ENCODE measurements at regions not wholly inside any gene's neighbourhood (a gene's known extent, or its start where the extent isn't known, plus 50 kb on each side); places are given as distances from the start of the nearest gene placed in this dataset.

GRCh38 chr19:16000024-16000663 lies 51.3 kb downstream of the OR10H4 start:
- H3K18ac ChIP-seq (ENCODE audit: low read length) = no peak overlapping the region
- peaks cover 33% of the 10 kb centered on the region for H3K9me3 ChIP-seq (ENCODE audit: insufficient read depth, low read depth, low read length)
- H2AFZ ChIP-seq (ENCODE audit: insufficient read depth, low read length, poor library complexity) = no peak overlapping the region
- no peak overlapping the region for H4K8ac ChIP-seq (ENCODE audit: low read depth, low read length)
- DNase-seq = no peak
- H3K14ac ChIP-seq (ENCODE audit: low read length) = no peak overlapping the region
- no peak overlapping the region for H4K91ac ChIP-seq (ENCODE audit: low read depth, low read length)
- no peak overlapping the region for H3K23ac ChIP-seq (ENCODE audit: low read length)
- H3K4me1 ChIP-seq (ENCODE audit: control insufficient read depth in 1 of 2, insufficient read depth in 2 of 2, low read length in 2 of 2) = no peaks in the 10 kb centered on the region
- no peak overlapping the region for H3K4ac ChIP-seq (ENCODE audit: low read depth, low read length)
- H3K79me2 ChIP-seq (ENCODE audit: control insufficient read depth, insufficient read depth, low read length, poor library complexity) = no peaks in the 10 kb centered on the region
- H3K4me3 ChIP-seq (ENCODE audit: low read depth, low read length) = no peak overlapping the region
- no peak overlapping the region for H2BK120ac ChIP-seq (ENCODE audit: insufficient read depth, low read length, poor library complexity)
- H2BK12ac ChIP-seq (ENCODE audit: low read length) = no peak overlapping the region
- H3K27ac ChIP-seq (ENCODE audit: low read depth, low read length) = no peak overlapping the region
- H2AK5ac ChIP-seq (ENCODE audit: low read length) = no peak overlapping the region
- H3K27me3 ChIP-seq (ENCODE audit: insufficient read depth, low read length) = peaks cover 2% of the 10 kb centered on the region
- WGBS (ENCODE audit: extremely low coverage, insufficient coverage, insufficient read length) = no CpG with 5 or more reads among the region's 10 CpGs
- no peaks in the 10 kb centered on the region for H3K36me3 ChIP-seq (ENCODE audit: control insufficient read depth in 1 of 2, insufficient read depth in 2 of 2, low read length in 2 of 2)
- H2BK5ac ChIP-seq (ENCODE audit: low read depth, low read length, poor library complexity) = no peak overlapping the region
- no peak overlapping the region for H3K9ac ChIP-seq (ENCODE audit: low read length)
- H3K79me1 ChIP-seq (ENCODE audit: low read length) = no peaks in the 10 kb centered on the region
- no peak overlapping the region for H4K12ac ChIP-seq (ENCODE audit: low read depth, low read length)
- no peak overlapping the region for H3K4me2 ChIP-seq (ENCODE audit: low read length)

DNA sequence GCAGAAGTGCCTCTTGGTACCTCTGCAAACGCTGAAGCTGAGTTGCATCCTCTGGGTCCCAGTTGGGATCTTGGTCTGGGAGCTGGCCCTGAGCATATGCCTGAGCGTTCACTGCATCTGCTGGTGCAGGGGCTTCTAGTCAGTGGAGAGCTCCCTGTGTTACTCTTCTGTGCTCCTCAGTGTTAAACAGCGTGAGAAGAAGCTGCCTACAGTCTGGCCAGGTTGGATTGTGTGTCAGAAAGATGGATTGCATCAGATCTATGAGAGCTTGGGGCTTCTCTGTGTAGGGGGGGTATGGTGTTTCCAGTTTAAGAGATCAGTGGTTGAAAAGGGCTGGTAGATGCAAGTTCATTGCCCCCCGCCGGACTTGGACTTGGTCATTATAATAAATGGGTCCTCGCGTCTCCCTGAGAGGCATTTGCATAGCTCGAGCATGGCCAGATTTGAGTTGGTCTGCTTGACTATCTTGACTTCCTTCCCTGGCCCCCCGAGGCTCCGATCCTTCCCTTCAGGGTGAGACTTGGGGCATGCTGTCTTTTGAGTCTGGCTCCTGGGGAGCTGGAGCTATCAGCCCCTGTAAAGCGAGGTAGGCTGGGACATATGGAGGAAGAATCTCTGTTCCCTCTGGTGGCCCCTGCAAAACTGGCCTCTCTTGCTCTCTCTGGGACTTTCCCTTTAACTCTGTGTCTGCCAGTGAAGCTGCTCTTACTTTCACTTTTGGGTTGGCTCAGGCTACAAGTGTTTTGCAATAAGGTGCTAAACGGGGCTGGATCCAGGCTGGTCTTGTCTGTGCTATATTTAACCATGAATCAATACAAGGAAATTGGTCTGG lies 52.9 kb downstream of the OR10H4 start:
- no peaks in the 10 kb centered on the region for H3K79me2 ChIP-seq (ENCODE audit: control insufficient read depth, insufficient read depth, low read length, poor library complexity)
- H3K23ac ChIP-seq (ENCODE audit: low read length) = no peak overlapping the region
- no peak overlapping the region for H2AK5ac ChIP-seq (ENCODE audit: low read length)
- peaks cover 2% of the 10 kb centered on the region for H3K27me3 ChIP-seq (ENCODE audit: insufficient read depth, low read length)
- no peak overlapping the region for H4K12ac ChIP-seq (ENCODE audit: low read depth, low read length)
- H3K79me1 ChIP-seq (ENCODE audit: low read length) = no peaks in the 10 kb centered on the region
- no peak overlapping the region for H3K4me2 ChIP-seq (ENCODE audit: low read length)
- no peak overlapping the region for H3K27ac ChIP-seq (ENCODE audit: low read depth, low read length)
- no peaks in the 10 kb centered on the region for H3K36me3 ChIP-seq (ENCODE audit: control insufficient read depth in 1 of 2, insufficient read depth in 2 of 2, low read length in 2 of 2)
- WGBS (ENCODE audit: extremely low coverage, insufficient coverage, insufficient read length) = no CpG with 5 or more reads among the region's 12 CpGs
- no peaks in the 10 kb centered on the region for H3K4me1 ChIP-seq (ENCODE audit: control insufficient read depth in 1 of 2, insufficient read depth in 2 of 2, low read length in 2 of 2)
- H2BK12ac ChIP-seq (ENCODE audit: low read length) = no peak overlapping the region
- no peak overlapping the region for H3K4me3 ChIP-seq (ENCODE audit: low read depth, low read length)
- peak overlapping the region; percentile 44 for H3K9ac ChIP-seq (ENCODE audit: low read length)
- H2BK120ac ChIP-seq (ENCODE audit: insufficient read depth, low read length, poor library complexity) = no peak overlapping the region
- no peak overlapping the region for H3K4ac ChIP-seq (ENCODE audit: low read depth, low read length)
- DNase-seq = peak in 1 of 2 donors; percentile 15
- no peak overlapping the region for H2AFZ ChIP-seq (ENCODE audit: insufficient read depth, low read length, poor library complexity)
- H3K18ac ChIP-seq (ENCODE audit: low read length) = no peak overlapping the region
- no peak overlapping the region for H2BK5ac ChIP-seq (ENCODE audit: low read depth, low read length, poor library complexity)
- H4K8ac ChIP-seq (ENCODE audit: low read depth, low read length) = no peak overlapping the region
- H3K9me3 ChIP-seq (ENCODE audit: insufficient read depth, low read depth, low read length) = peaks cover 30% of the 10 kb centered on the region
- H4K91ac ChIP-seq (ENCODE audit: low read depth, low read length) = no peak overlapping the region
- H3K14ac ChIP-seq (ENCODE audit: low read length) = no peak overlapping the region

DNA sequence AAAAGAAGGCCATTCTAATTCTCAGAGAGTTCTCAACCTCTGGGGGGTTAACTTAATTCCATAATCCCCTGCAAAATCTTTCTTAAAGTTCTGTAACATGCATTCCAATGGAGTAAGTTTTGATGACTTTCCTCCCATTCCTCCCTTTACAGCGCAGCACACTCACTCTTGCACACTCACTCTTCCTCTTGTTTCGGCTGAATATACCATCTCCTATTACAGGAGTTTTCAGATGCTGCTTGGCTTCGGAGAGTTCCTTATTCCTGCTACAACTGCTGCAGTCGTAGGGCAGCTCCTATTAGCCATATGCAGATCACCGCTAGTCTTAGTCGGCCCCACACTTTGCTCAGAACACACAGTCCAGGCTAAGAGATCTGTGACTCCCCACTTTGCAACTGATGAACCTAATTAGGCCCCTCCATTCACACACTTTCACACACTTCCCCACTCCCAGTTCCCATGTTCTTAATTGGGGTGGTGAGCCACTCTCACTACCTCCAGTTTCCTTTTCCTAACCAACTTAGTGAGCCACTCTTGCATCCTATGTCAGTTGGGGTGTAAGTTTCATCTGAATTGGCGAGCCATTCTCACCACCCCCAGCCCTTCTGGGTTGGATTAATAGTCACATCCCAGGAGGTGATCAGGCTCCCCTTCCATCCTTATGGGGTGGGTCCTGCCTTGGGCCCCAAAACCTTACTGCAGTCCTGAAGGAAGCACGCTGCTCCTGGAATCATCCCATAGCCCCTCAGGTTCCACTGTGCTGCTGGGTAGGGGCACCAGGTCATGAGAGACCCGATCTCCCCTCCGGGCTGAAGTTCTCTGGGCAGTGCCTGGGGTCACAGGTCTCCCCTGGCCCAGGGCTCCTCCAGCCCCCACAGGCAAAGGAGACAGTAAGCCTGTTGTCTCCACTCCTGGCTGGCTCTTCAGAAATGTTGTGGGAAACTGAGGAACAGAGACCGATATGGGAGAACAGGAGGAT lies 53.9 kb downstream of the OR10H4 start:
- H4K8ac ChIP-seq (ENCODE audit: low read depth, low read length) = no peak overlapping the region
- no peak overlapping the region for H2BK5ac ChIP-seq (ENCODE audit: low read depth, low read length, poor library complexity)
- H3K4me3 ChIP-seq (ENCODE audit: low read depth, low read length) = no peak overlapping the region
- H3K4me2 ChIP-seq (ENCODE audit: low read length) = no peak overlapping the region
- H3K23ac ChIP-seq (ENCODE audit: low read length) = no peak overlapping the region
- no peak overlapping the region for H2BK120ac ChIP-seq (ENCODE audit: insufficient read depth, low read length, poor library complexity)
- H2BK12ac ChIP-seq (ENCODE audit: low read length) = no peak overlapping the region
- DNase-seq = no peak
- no peaks in the 10 kb centered on the region for H3K4me1 ChIP-seq (ENCODE audit: control insufficient read depth in 1 of 2, insufficient read depth in 2 of 2, low read length in 2 of 2)
- no peak overlapping the region for H3K4ac ChIP-seq (ENCODE audit: low read depth, low read length)
- H3K79me1 ChIP-seq (ENCODE audit: low read length) = no peaks in the 10 kb centered on the region
- no peak overlapping the region for H3K14ac ChIP-seq (ENCODE audit: low read length)
- no peak overlapping the region for H4K91ac ChIP-seq (ENCODE audit: low read depth, low read length)
- no peak overlapping the region for H2AK5ac ChIP-seq (ENCODE audit: low read length)
- H3K79me2 ChIP-seq (ENCODE audit: control insufficient read depth, insufficient read depth, low read length, poor library complexity) = no peaks in the 10 kb centered on the region
- H3K36me3 ChIP-seq (ENCODE audit: control insufficient read depth in 1 of 2, insufficient read depth in 2 of 2, low read length in 2 of 2) = no peaks in the 10 kb centered on the region
- WGBS (ENCODE audit: extremely low coverage, insufficient coverage, insufficient read length) = no CpG with 5 or more reads among the region's 11 CpGs
- peaks cover 27% of the 10 kb centered on the region for H3K9me3 ChIP-seq (ENCODE audit: insufficient read depth, low read depth, low read length)
- H3K27me3 ChIP-seq (ENCODE audit: insufficient read depth, low read length) = peaks cover 2% of the 10 kb centered on the region
- no peak overlapping the region for H2AFZ ChIP-seq (ENCODE audit: insufficient read depth, low read length, poor library complexity)
- H3K18ac ChIP-seq (ENCODE audit: low read length) = no peak overlapping the region
- no peak overlapping the region for H4K12ac ChIP-seq (ENCODE audit: low read depth, low read length)
- no peak overlapping the region for H3K27ac ChIP-seq (ENCODE audit: low read depth, low read length)
- H3K9ac ChIP-seq (ENCODE audit: low read length) = no peak overlapping the region

DNA sequence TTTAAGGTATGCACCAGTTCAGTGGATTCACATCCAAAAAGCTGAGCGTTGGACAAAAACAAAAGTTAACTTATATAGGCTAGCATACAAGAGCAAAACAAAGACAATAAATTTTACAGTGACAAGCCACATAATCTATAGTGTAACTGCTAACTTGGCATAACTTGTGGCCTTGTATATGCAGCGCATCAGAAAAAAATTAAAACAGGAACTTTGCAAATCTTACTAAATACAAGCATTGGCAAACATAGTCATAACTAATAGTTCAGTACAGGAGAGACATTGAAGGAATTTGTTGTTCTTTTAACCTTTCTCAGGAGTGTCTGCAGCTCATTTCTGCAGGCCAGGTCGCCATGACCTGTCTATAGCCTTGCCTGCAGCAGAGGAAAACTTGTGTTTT lies 54.6 kb downstream of the OR10H4 start:
- H3K18ac ChIP-seq (ENCODE audit: low read length) = no peak overlapping the region
- no peak overlapping the region for H3K4me3 ChIP-seq (ENCODE audit: low read depth, low read length)
- H3K9ac ChIP-seq (ENCODE audit: low read length) = no peak overlapping the region
- no peaks in the 10 kb centered on the region for H3K36me3 ChIP-seq (ENCODE audit: control insufficient read depth in 1 of 2, insufficient read depth in 2 of 2, low read length in 2 of 2)
- no peaks in the 10 kb centered on the region for H3K4me1 ChIP-seq (ENCODE audit: control insufficient read depth in 1 of 2, insufficient read depth in 2 of 2, low read length in 2 of 2)
- peaks cover 2% of the 10 kb centered on the region for H3K27me3 ChIP-seq (ENCODE audit: insufficient read depth, low read length)
- no peak overlapping the region for H2AK5ac ChIP-seq (ENCODE audit: low read length)
- H3K23ac ChIP-seq (ENCODE audit: low read length) = no peak overlapping the region
- H3K4me2 ChIP-seq (ENCODE audit: low read length) = no peak overlapping the region
- no peak for DNase-seq
- H2BK5ac ChIP-seq (ENCODE audit: low read depth, low read length, poor library complexity) = no peak overlapping the region
- peaks cover 21% of the 10 kb centered on the region for H3K9me3 ChIP-seq (ENCODE audit: insufficient read depth, low read depth, low read length)
- H4K12ac ChIP-seq (ENCODE audit: low read depth, low read length) = no peak overlapping the region
- no peaks in the 10 kb centered on the region for H3K79me2 ChIP-seq (ENCODE audit: control insufficient read depth, insufficient read depth, low read length, poor library complexity)
- no peaks in the 10 kb centered on the region for H3K79me1 ChIP-seq (ENCODE audit: low read length)
- no peak overlapping the region for H4K8ac ChIP-seq (ENCODE audit: low read depth, low read length)
- no peak overlapping the region for H2BK12ac ChIP-seq (ENCODE audit: low read length)
- H2AFZ ChIP-seq (ENCODE audit: insufficient read depth, low read length, poor library complexity) = no peak overlapping the region
- H3K27ac ChIP-seq (ENCODE audit: low read depth, low read length) = no peak overlapping the region
- WGBS (ENCODE audit: extremely low coverage, insufficient coverage, insufficient read length) = no CpG with 5 or more reads among the region's 3 CpGs
- H3K14ac ChIP-seq (ENCODE audit: low read length) = no peak overlapping the region
- H2BK120ac ChIP-seq (ENCODE audit: insufficient read depth, low read length, poor library complexity) = no peak overlapping the region
- no peak overlapping the region for H3K4ac ChIP-seq (ENCODE audit: low read depth, low read length)
- no peak overlapping the region for H4K91ac ChIP-seq (ENCODE audit: low read depth, low read length)
